SK-N-MC (cell line): ENCODE measurements at regions not wholly inside any gene's neighbourhood (a gene's known extent, or its start where the extent isn't known, plus 50 kb on each side); places are given as distances from the start of the nearest gene placed in this dataset.

Experiments
- DNase-seq: peaks from one replicate; pipeline ENCODE4 v3.0.0-alpha.2; 2011; ENCODE audit warnings: low read depth, low spot score
- H3K27ac ChIP-seq: fragments of 200-600 bp; sonication (generic); 2 replicates; pipeline ENCODE4 v1.5.1; 2016; ENCODE audit warnings: mixed run types
- H3K36me3 ChIP-seq: fragments of 200-600 bp; sonication (generic); 2 replicates; pipeline ENCODE4 v1.6.1; 2017; ENCODE audit warnings: antibody characterized with exemption, low read length, mixed read lengths; ENCODE audit not compliant: insufficient read depth
- H3K4me3 ChIP-seq: fragments of 200-600 bp; sonication (generic); 2 replicates; pipeline ENCODE4 v1.5.1; 2016
- H3K9ac ChIP-seq: fragments of 200-600 bp; sonication (generic); 2 replicates; pipeline ENCODE4 v1.8.0; 2017; ENCODE audit warnings: mixed run types, mixed read lengths; ENCODE audit not compliant: insufficient read length
- H3K9me3 ChIP-seq: fragments of 200-600 bp; sonication (generic); 2 replicates; pipeline ENCODE4 v1.6.1; 2017; ENCODE audit warnings: low read depth, mild to moderate bottlenecking, antibody characterized with exemption, low read length, moderate library complexity, mixed read lengths
- EZH2 ChIP-seq: fragments of 200-600 bp; sonication (generic); IDR thresholded peaks from one replicate; pipeline ENCODE4 v1.6.1; 2017; ENCODE audit warnings: antibody characterized with exemption
- FOXP2 ChIP-seq: optimal IDR thresholded peaks from 2 replicates; pipeline ENCODE3; 2011; ENCODE audit warnings: mild to moderate bottlenecking, moderate library complexity; ENCODE audit not compliant: insufficient read depth; ENCODE audit errors: extremely low read length, control extremely low read depth
- POLR2AphosphoS5 ChIP-seq: IDR thresholded peaks from 2 replicates; pipeline ENCODE4 v1.6.1; 2012; ENCODE audit warnings: mild to moderate bottlenecking, low read depth, low read length, borderline replicate concordance

- H3K27ac ChIP-seq: no peak overlapping the region
- no peak for DNase-seq
- no peak overlapping the region for H3K4me3 ChIP-seq
- no peak for TF ChIP-seq POLR2AphosphoS5
- no peak for TF ChIP-seq EZH2
- no peak for TF ChIP-seq FOXP2
- no peaks in the 10 kb centered on the region for H3K36me3 ChIP-seq
- H3K9ac ChIP-seq: no peak overlapping the region
- no peaks in the 10 kb centered on the region for H3K9me3 ChIP-seq
These were observed 133.3 kb upstream of the SPRED2 start for GRCh38 chr2:65565681-65566080.

DNA sequence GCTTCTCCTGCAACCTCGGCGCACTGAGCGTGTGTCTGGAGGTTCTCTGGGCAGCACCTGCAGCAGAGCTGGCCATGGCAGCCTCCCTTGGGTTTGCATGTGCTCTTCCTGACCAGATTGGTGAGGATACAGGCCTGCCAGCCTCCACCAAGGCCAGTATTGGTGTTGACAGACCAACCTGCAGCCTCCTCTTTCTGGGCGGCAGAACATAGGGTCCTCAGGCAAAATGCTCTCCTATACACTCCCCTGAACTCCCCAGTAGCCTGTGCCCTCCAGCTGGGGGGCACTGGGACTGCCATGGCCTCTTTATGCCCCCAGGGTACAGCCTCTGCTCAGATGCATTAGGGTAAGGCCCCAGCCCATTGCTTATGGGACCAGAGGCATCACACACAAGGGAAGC is 131.9 kb upstream of the SPRED2 start:
- H3K4me3 ChIP-seq: no peak overlapping the region
- H3K9me3 ChIP-seq: no peaks in the 10 kb centered on the region
- H3K9ac ChIP-seq: no peak overlapping the region
- DNase-seq: no peak
- no peaks in the 10 kb centered on the region for H3K36me3 ChIP-seq
- H3K27ac ChIP-seq: no peak overlapping the region
- TF ChIP-seq POLR2AphosphoS5 (no peak), FOXP2 (no peak), EZH2 (no peak)

DNA sequence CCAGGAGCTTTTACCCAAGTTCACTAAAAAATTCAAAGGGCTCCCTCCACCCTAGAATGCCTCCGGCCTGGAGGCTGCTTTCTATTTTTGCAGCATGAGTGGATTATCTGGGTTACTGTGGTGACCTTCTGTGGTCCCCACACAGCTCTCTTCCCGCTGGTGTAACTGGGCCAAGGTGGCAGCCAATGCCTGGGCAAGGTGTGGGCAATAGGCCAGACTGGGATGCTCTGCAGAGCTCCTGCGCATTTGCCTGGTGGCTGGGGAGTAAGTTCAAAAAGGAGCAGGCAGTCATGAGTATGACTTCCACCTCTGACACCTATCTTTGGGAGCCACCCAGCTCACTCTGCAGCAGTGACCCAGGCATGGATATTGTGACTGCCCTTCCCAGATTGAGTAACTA is 130.5 kb upstream of the SPRED2 start:
- DNase-seq: no peak
- TF ChIP-seq POLR2AphosphoS5: no peak
- TF ChIP-seq EZH2: no peak
- TF ChIP-seq FOXP2: no peak
- Histone ChIP-seq H3K9me3 (no peaks in the 10 kb centered on the region), H3K4me3 (no peak overlapping the region), H3K9ac (no peak overlapping the region), H3K36me3 (no peaks in the 10 kb centered on the region), H3K27ac (no peak overlapping the region)

DNA sequence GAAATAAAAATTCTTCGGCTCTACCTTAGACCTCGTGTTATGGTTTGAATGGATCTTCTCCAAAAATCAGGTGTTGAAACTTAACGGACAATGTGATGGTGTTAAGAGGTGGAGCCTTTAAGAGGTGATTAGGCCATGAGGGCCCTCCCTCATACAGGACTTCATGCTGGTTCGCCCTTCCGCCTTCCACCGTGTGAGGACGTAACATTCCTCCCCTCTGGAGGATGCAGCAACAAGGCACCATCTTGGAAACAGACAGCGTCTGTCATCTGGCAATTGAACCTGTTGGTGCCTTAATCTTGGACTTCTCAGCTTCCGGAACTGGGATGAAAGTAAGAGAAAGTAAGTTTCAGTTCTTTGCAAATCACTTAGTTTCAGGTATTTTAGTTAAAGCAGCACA is 126.3 kb upstream of the SPRED2 start:
- no peaks in the 10 kb centered on the region for H3K36me3 ChIP-seq
- H3K4me3 ChIP-seq: no peak overlapping the region
- TF ChIP-seq EZH2: no peak
- TF ChIP-seq FOXP2: no peak
- TF ChIP-seq POLR2AphosphoS5: no peak
- H3K9ac ChIP-seq: no peak overlapping the region
- DNase-seq: no peak
- no peak overlapping the region for H3K27ac ChIP-seq
- no peaks in the 10 kb centered on the region for H3K9me3 ChIP-seq

- TF ChIP-seq FOXP2 (no peak), POLR2AphosphoS5 (no peak), EZH2 (no peak)
- Histone ChIP-seq H3K36me3 (no peaks in the 10 kb centered on the region), H3K4me3 (no peak overlapping the region), H3K9me3 (no peaks in the 10 kb centered on the region), H3K9ac (no peak overlapping the region), H3K27ac (no peak overlapping the region)
- no peak for DNase-seq
These were observed 125.5 kb upstream of the SPRED2 start for GRCh38 chr2:65557616-65558573.

GRCh38 chr2:65554765-65555591 is 122.6 kb upstream of the SPRED2 start:
- Histone ChIP-seq H3K4me3 (no peak overlapping the region), H3K9me3 (no peaks in the 10 kb centered on the region), H3K27ac (no peak overlapping the region), H3K36me3 (no peaks in the 10 kb centered on the region), H3K9ac (no peak overlapping the region)
- TF ChIP-seq EZH2 (no peak), FOXP2 (no peak), POLR2AphosphoS5 (no peak)
- DNase-seq: no peak

DNA sequence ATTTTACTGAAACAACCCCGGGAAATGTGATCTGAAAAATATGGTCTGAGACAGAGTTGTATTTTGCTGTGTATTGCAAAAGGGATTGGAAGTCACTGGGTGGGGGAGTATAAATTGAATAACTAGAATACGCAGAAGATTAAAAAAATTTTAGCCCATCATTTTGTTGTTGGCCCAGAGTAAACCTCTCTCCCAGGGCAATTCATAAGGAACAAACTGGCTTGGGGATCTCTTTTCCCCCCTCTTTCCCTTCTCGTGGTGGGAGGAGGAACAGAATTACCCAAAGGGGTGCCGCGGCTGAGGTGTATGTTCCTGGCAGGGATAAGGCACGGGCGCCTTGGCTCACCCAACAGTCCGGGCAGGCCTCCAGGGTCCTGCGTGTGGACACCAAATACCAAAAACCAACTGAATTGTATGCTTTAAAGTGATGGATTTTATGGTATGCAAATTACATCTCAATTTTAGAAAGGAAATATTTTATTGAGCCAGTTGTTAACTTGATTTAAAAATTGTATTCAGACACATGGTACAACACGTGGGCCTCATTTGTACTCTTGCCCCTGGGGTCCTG is 121.2 kb upstream of the SPRED2 start:
- Histone ChIP-seq H3K9ac (peak overlapping the region; percentile 7), H3K27ac (no peak overlapping the region)
- no peak for TF ChIP-seq FOXP2
- TF ChIP-seq EZH2: no peak
- TF ChIP-seq POLR2AphosphoS5: no peak

GRCh38 chr2:65551528-65551927 is 119.1 kb upstream of the SPRED2 start:
- DNase-seq: no peak
- H3K27ac ChIP-seq: no peak overlapping the region
- no peak overlapping the region for H3K9ac ChIP-seq
- H3K36me3 ChIP-seq: no peaks in the 10 kb centered on the region
- TF ChIP-seq EZH2 (no peak), FOXP2 (no peak)
- no peaks in the 10 kb centered on the region for H3K9me3 ChIP-seq
- H3K4me3 ChIP-seq: no peak overlapping the region

More for the DNA sequence above, 121.2 kb upstream of the SPRED2 start:
- H3K36me3 ChIP-seq: no peaks in the 10 kb centered on the region
- peak overlapping the region; percentile 29 for H3K4me3 ChIP-seq
- DNase-seq: no peak
- no peaks in the 10 kb centered on the region for H3K9me3 ChIP-seq
